WTC11 (cell line): ENCODE measurements at regions not wholly inside any gene's neighbourhood (a gene's known extent, or its start where the extent isn't known, plus 50 kb on each side); places are given as distances from the start of the nearest gene placed in this dataset.

Experiments used
- ATAC-seq: fragments of 200-7000 bp; cut with Tn5 transposase; 2 replicates; pipeline ENCODE4 v1.10.0; 2021; ENCODE audit warnings: mild to moderate bottlenecking, moderate library complexity
- CTCF ChIA-PET: fragments of 300-600 bp; sonication (Branson Sonifier 250); formaldehyde crosslinking; loops from one replicate; lab custom pipeline; 2021; ENCODE audit warnings: antibody characterized with exemption; lab: Charles Lee
- POLR2A ChIA-PET: fragments of 350-600 bp; sonication (Branson Sonifier 250); formaldehyde crosslinking; loops from one replicate; lab custom pipeline; 2021; ENCODE audit warnings: antibody characterized with exemption; lab: Charles Lee
- DNase-seq: peaks from one replicate; pipeline ENCODE4 v3.0.0; 2021; ENCODE audit warnings: low spot score
- H3K27ac Mint-ChIP-seq: 2 replicates; pipeline ENCODE4 v1.8.0; 2021; ENCODE audit warnings: mixed read lengths
- H3K27me3 Mint-ChIP-seq: 2 replicates; pipeline ENCODE4 v1.8.0; 2021; ENCODE audit warnings: low read depth, mild to moderate bottlenecking, moderate library complexity, mixed read lengths
- H3K36me3 Mint-ChIP-seq: 2 replicates; pipeline ENCODE4 v1.8.0; 2021; ENCODE audit warnings: mixed read lengths
- H3K4me1 Mint-ChIP-seq: 2 replicates; pipeline ENCODE4 v1.8.0; 2022; ENCODE audit warnings: mixed read lengths
- H3K4me3 Mint-ChIP-seq: 2 replicates; pipeline ENCODE4 v1.8.0; 2021; ENCODE audit warnings: mild to moderate bottlenecking, moderate library complexity, mixed read lengths
- H3K9me3 Mint-ChIP-seq: 2 replicates; pipeline ENCODE4 v1.8.0; 2021; ENCODE audit warnings: mixed read lengths
- ARID4B ChIP-seq: sonication (generic); formaldehyde crosslinking; IDR thresholded peaks from 2 replicates; pipeline ENCODE4 v1.8.0; 2023; ENCODE audit warnings: missing genetic modification reagents, mild to moderate bottlenecking, borderline replicate concordance
- ATF6 ChIP-seq: sonication (generic); formaldehyde crosslinking; IDR thresholded peaks from 2 replicates; pipeline ENCODE4 v1.8.1; 2023; ENCODE audit warnings: mild to moderate bottlenecking, missing genetic modification reagents
- CDX4 ChIP-seq: fragments of 250-450 bp; sonication (Bioruptor Pico); IDR thresholded peaks from 2 replicates; pipeline ENCODE4 v1.9.0; 2021; ENCODE audit warnings: moderate library complexity, mild to moderate bottlenecking, inconsistent platforms, borderline replicate concordance
- CREB1 ChIP-seq: sonication (generic); formaldehyde crosslinking; IDR thresholded peaks from 2 replicates; pipeline ENCODE4 v1.8.0; 2023; ENCODE audit warnings: mild to moderate bottlenecking, missing genetic modification reagents
- CREM ChIP-seq: sonication (generic); formaldehyde crosslinking; IDR thresholded peaks from 2 replicates; pipeline ENCODE4 v1.8.1; 2022; ENCODE audit warnings: mild to moderate bottlenecking, missing genetic modification reagents, moderate library complexity
- E2F1 ChIP-seq: sonication (generic); formaldehyde crosslinking; IDR thresholded peaks from 2 replicates; pipeline ENCODE4 v1.8.0; 2022; ENCODE audit warnings: mild to moderate bottlenecking, missing genetic modification reagents
- E2F4 ChIP-seq: sonication (generic); formaldehyde crosslinking; IDR thresholded peaks from 2 replicates; pipeline ENCODE4 v1.8.1; 2022; ENCODE audit warnings: low read depth, mild to moderate bottlenecking, moderate library complexity, missing genetic modification reagents, borderline replicate concordance
- GABPB1 ChIP-seq: sonication (generic); formaldehyde crosslinking; IDR thresholded peaks from 2 replicates; pipeline ENCODE4 v1.8.1; 2023; ENCODE audit warnings: mild to moderate bottlenecking, missing genetic modification reagents
- GTF2I ChIP-seq: fragments of 250-450 bp; sonication (Bioruptor Pico); conservative IDR thresholded peaks from 2 replicates; pipeline ENCODE4 v1.4.0; 2021; ENCODE audit warnings: mild to moderate bottlenecking
- HMGA2 ChIP-seq: fragments of 250-450 bp; sonication (Bioruptor Pico); IDR thresholded peaks from 2 replicates; pipeline ENCODE4 v1.4.0; 2021; ENCODE audit warnings: mild to moderate bottlenecking, moderate library complexity
- JAZF1 ChIP-seq: fragments of 250-450 bp; sonication (Bioruptor Pico); IDR thresholded peaks from 2 replicates; pipeline ENCODE4 v1.9.0; 2021; ENCODE audit warnings: moderate library complexity, mild to moderate bottlenecking, inconsistent platforms
- MYBL2 ChIP-seq: sonication (generic); formaldehyde crosslinking; IDR thresholded peaks from 2 replicates; pipeline ENCODE4 v1.8.1; 2023; ENCODE audit warnings: mild to moderate bottlenecking, moderate library complexity, missing genetic modification reagents
- NFATC4 ChIP-seq: fragments of 250-450 bp; sonication (Bioruptor Pico); IDR thresholded peaks from 2 replicates; pipeline ENCODE4 v1.9.0; 2021; ENCODE audit warnings: mild to moderate bottlenecking
- NFYB ChIP-seq: sonication (generic); formaldehyde crosslinking; conservative IDR thresholded peaks from 2 replicates; pipeline ENCODE4 v1.8.0; 2022; ENCODE audit warnings: low read depth, missing genetic modification reagents
- NR3C1 ChIP-seq: sonication (generic); formaldehyde crosslinking; conservative IDR thresholded peaks from 2 replicates; pipeline ENCODE4 v1.8.1; 2023; ENCODE audit warnings: low read depth, mild to moderate bottlenecking, missing genetic modification reagents
- PRDM15 ChIP-seq: sonication (generic); formaldehyde crosslinking; IDR thresholded peaks from 2 replicates; pipeline ENCODE4 v1.8.0; 2022; ENCODE audit warnings: missing genetic modification reagents
- SP1 ChIP-seq: sonication (generic); formaldehyde crosslinking; conservative IDR thresholded peaks from 2 replicates; pipeline ENCODE4 v1.8.1; 2022; ENCODE audit warnings: missing genetic modification reagents
- TEAD1 ChIP-seq: sonication (generic); formaldehyde crosslinking; IDR thresholded peaks from 2 replicates; pipeline ENCODE4 v1.8.0; 2022; ENCODE audit warnings: mild to moderate bottlenecking, missing genetic modification reagents
- TEAD4 ChIP-seq: sonication (generic); formaldehyde crosslinking; IDR thresholded peaks from 2 replicates; pipeline ENCODE4 v1.8.0; 2022; ENCODE audit warnings: mild to moderate bottlenecking, missing genetic modification reagents
- TP53 ChIP-seq: sonication (generic); formaldehyde crosslinking; IDR thresholded peaks from 2 replicates; pipeline ENCODE4 v1.8.1; 2023; ENCODE audit warnings: mild to moderate bottlenecking, missing genetic modification reagents
- ZBTB43 ChIP-seq: sonication (generic); formaldehyde crosslinking; IDR thresholded peaks from 2 replicates; pipeline ENCODE4 v1.8.1; 2023; ENCODE audit warnings: mild to moderate bottlenecking, missing genetic modification reagents
- ZNF138 ChIP-seq: sonication (generic); formaldehyde crosslinking; conservative IDR thresholded peaks from 2 replicates; pipeline ENCODE4 v1.8.1; 2022; ENCODE audit warnings: mild to moderate bottlenecking, moderate library complexity, missing genetic modification reagents
- ZNF396 ChIP-seq: fragments of 250-450 bp; sonication (Bioruptor Pico); IDR thresholded peaks from 2 replicates; pipeline ENCODE4 v1.8.0; 2021; ENCODE audit warnings: mild to moderate bottlenecking, moderate library complexity, borderline replicate concordance
- ZNF423 ChIP-seq: fragments of 250-450 bp; sonication (Bioruptor Pico); IDR thresholded peaks from 2 replicates; pipeline ENCODE4 v2.1.2; 2022; ENCODE audit warnings: mild to moderate bottlenecking, moderate library complexity

- no peak for TF ChIP-seq E2F4 (CRISPR knock-in tag)
- no peak for TF ChIP-seq ZNF396 (CRISPR knock-in tag)
- TF ChIP-seq ZNF423 = no peak
- no peak for TF ChIP-seq NFATC4 (CRISPR knock-in tag)
- TF ChIP-seq ARID4B (CRISPR knock-in tag) = no peak
- no peak for TF ChIP-seq JAZF1 (CRISPR knock-in tag)
- TF ChIP-seq TP53 (CRISPR knock-in tag) = no peak
- no peak for TF ChIP-seq CDX4 (CRISPR knock-in tag)
- TF ChIP-seq TEAD1 (CRISPR knock-in tag) = no peak
- no peak for TF ChIP-seq NR3C1 (CRISPR knock-in tag)
- no peak for TF ChIP-seq MYBL2
- TF ChIP-seq ATF6 (CRISPR knock-in tag) = no peak
- TF ChIP-seq, all 79 proteins: peak for 0
These were observed 368.7 kb upstream of the KLF4 start (continued) for GRCh38 chr9:107858260-107858659.

- CTCF ChIA-PET = interaction anchor here (1.1 kb wide), 1 partner anchor 369 kb away, joined by 3 read pairs; no protein-coding TSS in a partner anchor
- Mint-ChIP-seq H3K9me3 (peaks cover 13% of the 10 kb centered on the region), H3K36me3 (peaks cover 8% of the 10 kb centered on the region), H3K27me3 (no peaks in the 10 kb centered on the region; the same call in 1 of the 2 replicates), H3K4me1 (no peaks in the 10 kb centered on the region), H3K4me3 (no peak overlapping the region), H3K27ac (no peak overlapping the region)
- POLR2A ChIA-PET = no interaction called here
- DNase-seq = no peak
- peak; percentile 59 for ATAC-seq
- TF ChIP-seq NFYB (CRISPR knock-in tag) = no peak
- no peak for TF ChIP-seq E2F1 (CRISPR knock-in tag)
- TF ChIP-seq GABPB1 (CRISPR knock-in tag) = no peak
- TF ChIP-seq CREB1 (CRISPR knock-in tag) = no peak
- no peak for TF ChIP-seq SP1
- no peak for TF ChIP-seq TEAD4 (CRISPR knock-in tag)
- TF ChIP-seq CREM (CRISPR knock-in tag) = no peak
- no peak for TF ChIP-seq ZBTB43 (CRISPR knock-in tag)
- no peak for TF ChIP-seq GTF2I (CRISPR knock-in tag)
- TF ChIP-seq PRDM15 (CRISPR knock-in tag) = no peak
- no peak for TF ChIP-seq ZNF138 (CRISPR knock-in tag)
- TF ChIP-seq HMGA2 (CRISPR knock-in tag) = no peak
These were observed 367.1 kb upstream of the KLF4 start for GRCh38 chr9:107856633-107857032.
